KG1 (cell line): ENCODE measurements at regions not wholly inside any gene's neighbourhood (a gene's known extent, or its start where the extent isn't known, plus 50 kb on each side); places are given as distances from the start of the nearest gene placed in this dataset.
"Not testable (repeated sequence)": the region's sequence is repeated elsewhere in the genome, so short reads cannot be mapped to it uniquely, and the experiment has no call there.

Experiments
- DNase-seq: peaks from one replicate; lab custom pipeline; 2025; lab: John Stamatoyannopoulos, UW

DNA sequence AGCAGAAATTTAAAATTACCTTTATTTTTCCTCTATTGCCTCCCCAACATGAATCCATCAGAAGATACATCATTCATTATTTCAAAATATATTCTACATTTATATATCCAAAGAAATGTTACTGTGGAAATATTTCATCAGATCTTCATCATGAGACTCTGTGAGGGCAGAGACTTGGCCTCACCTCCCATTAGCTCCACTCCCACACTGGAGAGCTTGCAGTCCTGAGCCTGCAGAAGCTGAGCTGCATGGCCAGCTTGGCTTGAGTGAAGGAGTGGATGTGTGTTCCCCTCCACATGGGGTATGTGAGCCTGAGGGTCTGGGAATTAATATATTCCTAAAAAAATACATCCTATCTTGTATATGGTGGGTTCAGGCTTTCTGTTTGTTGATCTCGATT lies 961.9 kb downstream of the TMEM121 start:
- DNase-seq, result no peak

- DNase-seq, result no peak
Observed at GRCh38 chr14:106489112-106489881, 962.9 kb downstream of the TMEM121 start.

DNA sequence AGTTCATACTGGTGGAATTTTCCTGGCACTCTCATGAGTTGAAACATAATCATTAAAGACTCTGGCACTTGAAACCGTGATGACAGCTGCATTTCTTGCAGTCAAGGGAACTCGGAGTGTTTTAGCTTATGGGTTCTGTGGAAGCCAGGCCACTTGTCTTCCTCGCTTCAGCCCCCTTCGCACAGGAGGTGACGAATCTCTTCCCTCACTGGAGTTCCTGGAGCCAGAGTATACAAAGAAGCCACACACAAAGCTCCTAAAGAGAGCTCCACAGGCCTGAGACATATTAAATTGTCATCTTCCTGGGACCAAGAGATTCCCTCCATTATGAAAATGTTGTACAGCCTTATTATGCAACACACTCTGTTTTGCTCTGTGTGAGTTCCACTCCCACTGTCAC lies 964.1 kb downstream of the TMEM121 start:
- DNase-seq, result no peak

- no peak for DNase-seq
Observed at GRCh38 chr14:106491851-106492250, 965.5 kb downstream of the TMEM121 start.

DNA sequence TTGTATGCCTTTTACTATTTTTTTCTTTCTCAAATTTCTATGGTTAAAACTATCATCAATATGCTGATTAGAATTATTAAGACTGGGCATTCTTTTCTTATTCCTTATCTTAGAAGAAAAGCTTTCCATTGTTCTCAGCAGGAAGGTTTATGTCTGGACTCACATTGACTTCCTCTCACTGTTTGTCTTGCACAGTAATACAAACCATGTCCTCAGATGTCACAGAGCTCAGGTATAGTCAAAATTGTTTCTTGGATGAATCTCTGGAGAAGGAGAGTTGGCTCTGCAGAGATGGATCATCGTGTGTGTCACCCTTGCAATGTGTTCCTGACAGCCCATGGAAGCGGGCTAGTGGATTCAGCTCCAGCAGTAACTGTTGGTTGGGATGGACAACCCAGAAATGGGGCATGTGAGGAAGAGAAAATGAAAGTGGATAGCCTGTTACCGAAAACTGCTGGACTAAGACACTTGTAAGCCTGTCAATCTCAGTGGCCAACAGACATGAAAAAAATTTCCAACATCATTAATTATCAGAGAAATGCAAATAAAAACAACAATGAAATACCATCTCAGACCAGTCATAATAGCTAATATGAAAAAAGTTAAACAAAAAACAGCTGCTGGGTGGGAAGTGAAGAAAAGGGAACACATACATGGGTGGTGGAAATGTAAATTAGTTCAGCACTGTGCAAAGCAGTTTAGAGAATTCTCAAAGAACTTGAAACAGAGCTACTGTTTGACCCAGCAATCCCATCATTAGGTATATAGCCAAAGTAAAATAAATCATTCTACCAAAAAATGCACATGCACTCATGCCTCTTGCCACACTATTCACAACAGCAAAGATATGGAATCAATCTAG lies 967.8 kb downstream of the TMEM121 start:
- DNase-seq, result no peak

DNA sequence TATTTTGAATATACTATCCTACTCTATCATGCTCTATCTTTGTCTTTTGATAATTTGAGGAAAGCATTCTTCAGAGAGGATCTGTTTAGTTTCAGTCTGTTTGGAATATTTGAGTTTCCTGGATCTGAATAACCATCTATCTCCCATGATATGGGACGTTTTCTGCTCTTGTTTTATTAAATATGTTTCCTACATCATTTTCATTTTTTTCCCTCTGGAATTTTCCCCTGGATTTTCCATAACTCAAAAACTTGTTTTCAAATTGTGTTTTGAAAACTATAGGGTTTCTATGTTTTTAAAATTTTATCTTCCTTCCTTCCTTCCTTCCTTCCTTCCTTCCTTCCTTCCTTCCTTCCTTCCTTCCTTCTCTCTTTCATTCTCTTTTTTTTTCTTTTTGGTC lies 974.2 kb downstream of the TMEM121 start:
- DNase-seq, result no peak

- DNase-seq, result no peak
Observed at GRCh38 chr14:106501898-106502297, 975.5 kb downstream of the TMEM121 start.

- no peak for DNase-seq
Observed at GRCh38 chr14:106505366-106505765, 979.0 kb downstream of the TMEM121 start.

DNA sequence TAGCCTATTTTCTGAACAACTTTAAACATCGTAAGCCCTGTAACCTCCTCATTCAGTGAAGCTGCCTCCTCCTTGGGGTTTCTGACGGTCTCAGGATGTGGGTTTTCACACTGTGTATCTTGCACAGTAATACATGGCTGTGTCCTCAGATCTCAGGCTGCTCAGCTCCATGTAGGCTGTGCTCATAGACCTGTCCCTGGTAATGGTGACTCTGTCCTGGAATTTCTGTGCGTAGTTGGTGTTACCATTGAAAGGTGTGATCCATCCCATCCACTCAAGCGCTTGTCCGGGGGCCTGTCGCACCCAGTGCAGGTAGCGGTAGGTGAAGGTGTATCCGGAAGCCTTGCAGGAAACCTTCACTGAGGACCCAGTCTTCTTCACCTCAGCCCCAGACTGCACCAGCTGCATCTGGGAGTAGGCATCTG lies 980.5 kb downstream of the TMEM121 start:
- no peak for DNase-seq

DNA sequence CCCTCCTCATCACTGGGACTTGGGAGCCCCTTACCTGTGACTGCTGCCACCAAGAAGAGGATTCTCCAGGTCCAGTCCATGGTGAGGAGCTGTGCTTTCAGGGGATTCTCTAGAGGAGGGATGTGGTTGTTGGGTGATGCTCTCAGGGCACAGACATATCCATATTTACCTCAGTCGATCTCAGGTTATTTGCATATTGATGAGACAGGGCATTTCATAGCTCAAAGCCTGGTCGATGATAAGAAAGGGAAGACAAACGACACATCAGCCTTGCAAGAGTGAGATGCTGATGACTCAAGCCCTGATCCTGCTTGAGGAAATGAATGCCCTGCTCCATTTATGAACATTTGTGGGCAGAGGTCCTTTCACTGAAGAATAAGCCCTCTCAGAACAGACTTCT lies 981.0 kb downstream of the TMEM121 start:
- no peak for DNase-seq

- no peak for DNase-seq
Observed at GRCh38 chr14:106508216-106508615, 981.8 kb downstream of the TMEM121 start.

DNA sequence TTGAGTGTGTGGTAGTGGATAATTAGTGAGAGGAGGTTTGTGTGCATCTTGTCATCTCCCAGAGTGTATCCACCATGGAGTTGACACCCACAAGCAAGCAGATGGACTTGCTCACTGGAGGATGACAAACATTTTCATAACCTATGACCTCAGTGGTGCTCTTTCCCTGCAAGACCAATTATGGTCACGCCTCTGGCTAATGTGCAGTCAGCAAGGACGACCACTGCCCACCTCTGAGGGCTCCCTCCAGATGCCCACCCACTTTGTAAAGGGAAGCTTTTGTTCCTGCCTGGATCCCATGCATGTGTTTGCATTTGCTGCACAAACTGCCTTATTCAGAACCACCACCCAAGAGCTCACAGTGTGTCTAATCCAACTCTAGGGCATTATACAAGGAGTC lies 982.8 kb downstream of the TMEM121 start:
- no peak for DNase-seq

- no peak for DNase-seq
Observed at GRCh38 chr14:106509807-106510206, 983.4 kb downstream of the TMEM121 start.

DNA sequence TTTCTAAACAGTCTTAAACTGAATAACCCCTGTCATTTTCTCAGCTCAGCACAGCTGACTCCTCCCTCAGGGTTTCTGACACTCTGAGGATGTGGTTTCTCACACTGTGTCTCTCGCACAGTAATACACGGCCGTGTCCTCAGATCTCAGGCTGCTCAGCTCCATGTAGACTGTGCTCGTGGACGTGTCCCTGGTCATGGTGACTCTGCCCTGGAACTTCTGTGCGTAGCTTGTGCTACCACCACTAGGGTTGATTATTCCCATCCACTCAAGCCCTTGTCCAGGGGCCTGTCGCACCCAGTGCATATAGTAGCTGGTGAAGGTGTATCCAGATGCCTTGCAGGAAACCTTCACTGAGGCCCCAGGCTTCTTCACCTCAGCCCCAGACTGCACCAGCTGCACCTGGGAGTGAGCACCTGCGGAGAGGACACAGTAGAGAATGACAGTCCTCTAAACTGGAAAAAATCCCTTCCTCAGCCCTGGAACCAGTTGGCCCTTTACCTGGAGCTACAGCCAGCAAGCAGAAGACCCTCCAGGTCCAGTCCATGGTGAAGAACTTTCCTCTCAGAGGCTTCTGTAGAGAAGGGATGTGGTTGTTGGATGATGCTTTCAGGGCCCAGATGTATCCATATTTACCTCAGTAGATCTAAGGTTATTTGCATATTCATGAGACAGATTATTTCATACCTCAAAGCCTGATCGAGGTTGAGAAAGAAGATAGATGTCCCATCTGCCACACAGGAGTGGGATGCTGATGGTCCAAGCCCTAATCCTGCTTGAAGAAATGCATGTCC lies 984.8 kb downstream of the TMEM121 start:
- no peak for DNase-seq

DNA sequence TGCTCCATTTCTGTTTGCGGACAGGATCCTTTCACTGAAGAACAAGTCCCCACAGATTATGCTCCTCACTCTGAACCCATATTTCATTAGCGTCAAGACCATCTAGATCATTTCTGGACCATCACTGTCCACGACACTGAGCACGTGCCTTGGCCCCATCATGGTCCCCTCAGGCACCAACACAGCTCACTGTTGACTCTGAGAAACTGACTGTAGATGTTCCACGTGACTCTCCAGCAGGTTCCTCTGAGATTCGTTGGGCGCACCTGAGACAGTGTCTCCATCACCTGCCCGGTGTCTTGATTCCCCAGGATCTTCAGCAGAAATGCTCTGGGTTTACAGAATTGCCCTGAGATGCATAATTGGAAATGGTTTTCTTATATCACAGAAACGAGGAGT lies 985.4 kb downstream of the TMEM121 start:
- DNase-seq, result no peak

DNA sequence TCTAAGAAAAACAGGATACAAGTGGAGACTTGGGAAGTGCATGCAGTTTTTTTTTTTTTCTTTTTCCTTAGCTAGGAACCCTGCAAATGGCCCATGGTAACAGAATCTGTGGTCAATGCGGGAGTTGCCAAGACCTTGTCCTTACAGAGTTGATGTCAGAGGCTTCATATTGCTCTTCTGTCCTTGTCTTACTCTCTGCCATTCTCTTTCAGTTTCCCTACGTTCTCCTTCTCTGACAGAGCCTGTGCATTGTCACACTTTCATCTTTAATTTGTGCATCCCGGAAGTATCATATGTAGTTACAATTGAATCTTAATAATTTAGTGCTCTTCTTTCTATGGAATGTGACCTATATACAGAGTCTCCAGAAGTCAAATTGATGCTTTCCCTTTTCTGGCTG lies 986.9 kb downstream of the TMEM121 start:
- no peak for DNase-seq

DNA sequence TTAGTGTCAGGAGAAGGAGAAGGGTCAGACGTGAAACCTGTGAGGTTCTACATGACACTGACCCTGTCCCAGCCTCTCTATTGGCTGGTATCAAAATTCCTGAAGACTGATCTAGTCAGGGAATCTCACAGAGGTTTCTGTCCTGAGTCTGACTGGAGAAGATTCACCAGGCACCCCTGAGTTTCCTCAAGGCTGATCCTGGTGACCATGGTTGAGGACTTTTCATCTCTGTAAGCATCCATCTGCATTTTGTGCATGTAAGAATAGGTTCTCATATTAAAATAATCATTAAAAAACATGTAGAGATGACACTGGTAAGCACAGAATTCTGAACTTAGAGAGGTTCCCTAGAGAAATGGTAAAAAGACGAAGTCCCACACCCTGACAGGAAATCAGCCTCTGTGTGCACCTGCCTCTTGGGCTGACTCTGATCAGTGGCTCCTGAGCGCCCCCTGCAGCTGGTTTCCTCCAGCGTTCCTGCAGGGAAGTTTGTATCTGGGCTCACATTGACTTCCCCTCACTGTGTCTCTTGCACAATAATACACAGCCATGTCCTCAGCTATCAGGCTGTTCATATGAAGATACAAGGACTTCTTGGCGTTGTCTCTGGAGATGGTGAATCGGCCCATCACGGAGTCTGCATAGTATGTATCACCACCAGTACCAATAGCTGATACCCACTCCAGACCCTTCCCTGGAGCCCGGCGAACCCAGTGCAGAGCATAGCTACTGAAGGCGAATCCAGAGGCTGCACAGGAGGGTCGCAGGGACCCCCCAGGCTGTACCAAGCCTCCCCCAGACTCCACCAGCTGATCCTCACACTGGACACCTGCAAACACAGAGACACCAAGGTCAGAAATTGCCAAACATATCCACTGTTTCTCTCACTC lies 991.9 kb downstream of the TMEM121 start:
- no peak for DNase-seq

- DNase-seq, result not testable (repeated sequence)
Observed at GRCh38 chr14:106522118-106522517, 995.7 kb downstream of the TMEM121 start.

DNA sequence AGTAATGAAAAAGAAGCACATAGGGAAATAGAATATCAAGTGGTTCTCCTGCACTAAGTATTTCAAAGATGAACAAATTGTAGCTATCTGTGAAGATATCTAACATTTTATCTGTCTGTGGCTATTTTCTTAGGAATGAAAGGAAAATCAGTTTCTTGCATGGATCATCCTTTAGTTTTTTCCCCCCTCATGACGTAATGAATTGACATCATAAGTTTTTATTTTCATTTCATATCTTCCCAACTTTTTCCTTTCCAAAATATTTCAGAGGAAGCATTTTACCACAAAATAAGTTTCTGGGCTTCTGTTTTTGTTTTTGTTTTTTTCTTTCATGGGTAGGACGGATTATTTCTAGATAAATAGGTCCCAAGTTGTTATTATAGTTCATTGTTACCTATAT lies 996.6 kb downstream of the TMEM121 start:
- DNase-seq, result no peak

DNA sequence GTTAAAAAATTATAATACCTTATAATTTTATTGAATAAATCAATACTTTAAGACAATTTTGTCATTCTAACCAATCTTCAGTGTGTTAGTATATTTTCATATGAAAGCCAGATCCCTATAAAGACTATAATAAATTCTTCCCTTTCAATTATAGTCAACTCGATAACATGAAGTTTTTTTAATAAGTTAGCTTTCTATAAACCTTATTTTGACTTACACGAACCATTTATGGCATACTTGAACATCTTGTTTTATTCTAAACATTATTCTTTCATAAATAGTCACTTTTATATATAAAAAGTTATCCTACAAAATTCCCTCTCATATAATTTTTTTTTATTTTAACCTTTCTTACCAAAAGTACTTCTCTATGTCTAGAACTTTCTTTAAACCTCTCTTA lies 1002.3 kb downstream of the TMEM121 start:
- no peak for DNase-seq

DNA sequence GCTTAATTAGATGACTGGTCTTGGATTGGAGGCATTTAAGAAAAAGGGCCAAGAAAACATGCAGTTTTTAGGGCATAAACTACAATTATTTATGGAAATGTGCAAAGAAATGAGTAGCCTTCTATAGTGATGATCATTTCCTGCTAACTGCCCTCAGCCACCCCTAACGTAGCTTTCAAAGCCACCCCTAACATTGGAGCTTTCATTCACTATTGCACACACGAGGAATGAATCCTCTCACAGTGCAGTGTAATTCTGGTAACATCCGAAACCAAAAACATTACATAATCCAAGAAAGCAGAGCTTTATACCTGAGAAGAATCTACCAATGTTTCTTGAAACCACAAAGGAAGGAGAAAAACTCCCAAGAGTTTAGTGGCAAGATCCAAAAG lies 1003.6 kb downstream of the TMEM121 start:
- no peak for DNase-seq
